Astrocyte of the hippocampus (primary cell): ENCODE measurements at regions not wholly inside any gene's neighbourhood (a gene's known extent, or its start where the extent isn't known, plus 50 kb on each side); places are given as distances from the start of the nearest gene placed in this dataset.
A peak's percentile ranks its signal among the peaks of the same experiment; 100 is the strongest.
"Not testable (repeated sequence)": the region's sequence is repeated elsewhere in the genome, so short reads cannot be mapped to it uniquely, and the experiment has no call there.

Experiments
- DNase-seq: peaks from one replicate; pipeline ENCODE4 v3.0.0; 2011; ENCODE audit warnings: low read depth, low spot score

GRCh38 chr5:74500110-74500917, 140.2 kb downstream of the ENC1 start:
- DNase-seq, result peak; percentile 31

- DNase-seq, result no peak
These were observed 141.1 kb downstream of the ENC1 start for GRCh38 chr5:74499256-74500050.

GRCh38 chr5:74497706-74498105, 142.8 kb downstream of the ENC1 start:
- no peak for DNase-seq

GRCh38 chr5:74493411-74493810, 147.1 kb downstream of the ENC1 start:
- DNase-seq, result peak; percentile 38

- DNase-seq, result no peak
These were observed 148.3 kb downstream of the ENC1 start for GRCh38 chr5:74492230-74492629.

GRCh38 chr5:74491586-74491985, 148.9 kb downstream of the ENC1 start:
- DNase-seq, result no peak

- DNase-seq, result no peak
These were observed 149.7 kb downstream of the ENC1 start for GRCh38 chr5:74490814-74491213.

DNA sequence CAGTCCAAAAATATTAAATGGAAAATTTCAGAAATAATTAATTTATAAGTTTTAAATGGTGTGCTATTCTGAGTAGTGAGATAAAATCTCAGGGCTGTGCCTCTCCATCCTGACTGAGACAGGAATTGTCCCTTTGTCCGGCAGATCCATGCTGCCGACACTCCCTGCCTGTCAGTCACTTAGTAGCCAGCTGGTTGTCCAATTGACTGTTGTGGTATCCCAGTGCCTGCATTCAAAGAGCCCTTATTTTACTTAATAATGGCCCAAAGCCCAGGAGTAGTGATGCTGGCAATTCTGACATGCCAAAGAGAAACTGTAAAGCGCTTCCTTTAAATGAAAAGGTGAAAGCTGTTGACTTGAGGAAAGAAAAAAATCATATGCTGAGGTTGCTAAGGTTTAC, 157.5 kb downstream of the ENC1 start:
- no peak for DNase-seq

DNA sequence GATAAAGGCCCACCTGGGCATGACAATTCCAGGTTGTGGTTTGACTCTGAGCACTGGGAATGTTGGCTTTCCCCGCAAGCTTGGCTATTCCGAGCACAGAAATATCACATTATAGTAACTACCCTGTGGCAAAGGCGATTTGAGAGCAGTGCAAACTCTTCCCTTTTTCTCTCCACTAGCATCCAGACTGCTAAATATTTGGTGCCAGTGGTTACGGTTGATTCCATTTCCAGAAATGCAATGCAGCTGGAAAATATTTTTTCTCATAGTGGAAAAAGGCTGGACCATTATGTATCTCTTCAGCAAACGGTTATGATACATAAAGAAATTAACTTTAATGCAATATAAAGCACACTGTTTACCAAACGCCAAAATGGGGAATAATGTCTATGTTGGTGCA, 158.0 kb downstream of the ENC1 start:
- DNase-seq, result no peak

DNA sequence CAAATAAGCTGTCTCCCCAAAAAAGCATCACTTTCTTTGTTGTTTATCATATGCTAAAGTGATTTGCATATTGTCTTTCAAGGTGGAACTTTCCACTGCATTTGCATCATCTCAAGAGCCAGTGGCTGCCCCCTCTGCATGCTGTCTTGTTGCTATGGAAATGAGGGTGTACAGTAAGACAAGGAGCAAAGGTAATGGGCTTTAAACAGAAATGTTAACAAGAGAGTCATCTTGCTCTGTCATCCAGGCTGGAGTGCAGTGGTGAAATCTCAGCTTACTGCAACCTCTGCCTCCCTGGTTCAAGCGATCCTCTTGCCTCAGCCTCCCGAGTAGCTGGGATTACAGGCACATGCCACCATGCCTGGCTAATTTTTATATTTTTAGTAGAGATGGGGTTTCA, 159.2 kb downstream of the ENC1 start:
- DNase-seq, result not testable (repeated sequence)

- no peak for DNase-seq
These were observed 160.3 kb downstream of the ENC1 start for GRCh38 chr5:74480201-74480600.

GRCh38 chr5:74478328-74478727, 162.2 kb downstream of the ENC1 start:
- DNase-seq, result no peak

DNA sequence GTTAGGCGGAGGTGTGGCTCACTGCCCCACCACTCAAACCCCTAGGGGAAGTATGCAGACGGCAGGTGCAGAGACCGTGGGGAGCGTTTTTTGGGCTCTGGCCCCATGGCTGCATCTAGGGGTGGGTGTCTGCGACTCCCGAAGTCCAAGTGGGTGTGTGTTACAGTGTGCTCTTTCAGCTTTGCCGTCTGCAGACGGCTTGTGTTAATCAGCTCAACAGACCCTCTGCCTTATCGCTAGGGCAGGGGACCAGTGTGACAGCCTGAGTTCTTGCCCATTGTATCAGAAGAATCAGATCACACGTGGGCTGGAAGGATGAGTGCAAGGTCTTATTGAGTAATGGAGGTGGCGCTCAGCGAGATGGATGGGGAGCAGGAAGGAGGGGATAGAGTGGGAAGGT, 162.8 kb downstream of the ENC1 start:
- DNase-seq, result no peak

DNA sequence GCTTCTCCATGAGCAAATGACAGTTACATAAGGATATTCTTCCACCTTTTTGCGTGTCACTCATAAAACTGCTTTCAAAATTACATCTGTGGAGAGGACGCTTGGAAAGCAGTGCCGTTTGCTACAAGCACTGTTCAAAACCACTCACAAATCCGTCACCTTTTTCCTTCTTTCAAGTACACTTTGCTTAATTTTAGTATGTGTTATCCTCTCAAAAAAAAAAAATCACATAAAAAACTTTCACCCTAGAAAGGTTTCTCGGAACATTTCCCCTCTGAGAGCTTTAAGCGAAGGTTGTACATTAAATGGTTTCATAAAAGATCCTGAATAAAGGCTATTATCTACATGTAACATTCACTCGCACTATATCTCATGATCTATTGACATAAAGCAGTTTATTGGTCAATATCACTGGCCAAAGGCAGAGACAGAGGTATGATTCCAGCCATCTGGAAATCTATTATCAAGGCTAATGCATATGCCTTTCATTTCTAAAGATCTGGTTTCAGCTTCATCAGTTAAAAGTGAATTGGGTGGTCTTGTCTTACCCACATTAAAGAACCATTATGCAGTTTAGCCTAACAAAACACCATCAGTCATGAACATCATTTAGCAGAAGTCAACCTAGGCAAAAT, 163.6 kb downstream of the ENC1 start:
- no peak for DNase-seq

- DNase-seq, result no peak
These were observed 164.3 kb downstream of the ENC1 start for GRCh38 chr5:74476046-74476818.

GRCh38 chr5:74471875-74472274, 168.7 kb downstream of the ENC1 start:
- DNase-seq, result no peak

GRCh38 chr5:74469234-74469994, 171.1 kb downstream of the ENC1 start:
- DNase-seq, result no peak

DNA sequence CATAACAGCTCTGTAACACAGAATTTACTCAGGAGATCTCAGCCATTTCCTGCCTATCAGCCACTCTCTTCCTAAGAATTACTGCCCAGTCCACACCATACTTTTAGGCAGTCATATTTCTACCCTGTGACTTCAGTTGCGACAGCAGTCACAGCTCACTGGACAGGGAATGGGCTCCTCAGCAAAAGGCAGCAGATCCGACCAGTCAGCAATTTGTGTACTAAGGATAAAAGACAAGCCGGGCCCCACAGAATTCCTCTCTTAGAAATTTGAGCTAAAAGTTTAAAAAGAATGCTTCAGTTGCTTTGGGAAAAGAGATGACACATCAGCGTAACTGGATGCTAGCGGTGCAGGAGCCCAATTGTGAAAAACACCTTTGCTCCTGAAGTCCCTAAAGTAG, 172.1 kb downstream of the ENC1 start:
- no peak for DNase-seq

- DNase-seq, result no peak
These were observed 174.8 kb downstream of the ENC1 start for GRCh38 chr5:74465724-74466123.

DNA sequence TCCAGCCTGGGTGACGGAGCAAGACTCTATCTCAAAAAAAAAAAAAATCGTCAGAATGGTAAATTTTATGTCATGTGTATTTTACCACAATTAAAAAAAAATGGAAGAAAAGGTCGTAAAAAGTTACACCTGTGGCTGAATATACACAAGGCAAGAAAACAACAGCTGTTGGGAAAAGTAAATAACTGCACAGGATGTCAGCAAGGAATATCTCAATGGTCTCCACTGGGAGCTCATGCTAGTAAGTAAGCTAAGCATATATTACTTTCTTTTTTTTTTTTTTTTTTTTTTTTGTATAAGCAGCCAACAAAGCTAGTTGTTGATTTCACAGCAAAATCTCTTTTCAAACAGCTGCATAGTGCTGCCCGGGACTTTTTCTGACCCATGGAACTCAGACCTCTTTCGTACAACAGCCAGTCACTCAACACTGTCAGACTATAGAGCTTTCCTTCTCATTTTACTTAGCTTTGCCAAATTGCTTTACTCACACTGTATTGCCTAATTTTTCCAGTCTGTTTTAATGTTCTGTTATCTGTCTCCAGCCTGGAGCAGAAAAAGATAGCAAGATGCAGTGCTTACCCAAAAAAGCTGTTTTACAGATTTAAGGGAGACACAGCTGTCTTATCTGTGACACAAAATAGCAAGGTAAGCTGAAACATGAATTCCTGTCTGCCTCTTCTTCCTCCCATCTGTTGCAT, 175.9 kb downstream of the ENC1 start:
- DNase-seq, result peak; percentile 7
